HG03108 (cell line): ENCODE measurements at regions not wholly inside any gene's neighbourhood (a gene's known extent, or its start where the extent isn't known, plus 50 kb on each side); places are given as distances from the start of the nearest gene placed in this dataset.
"Not testable (repeated sequence)": the region's sequence is repeated elsewhere in the genome, so short reads cannot be mapped to it uniquely, and the experiment has no call there.

Source experiments
- ATAC-seq: cut with Tn5 transposase; IDR thresholded peaks from one replicate; pipeline ENCODE4 v1.9.1; 2021; ENCODE audit warnings: moderate library complexity; ENCODE audit not compliant: unreplicated experiment

DNA sequence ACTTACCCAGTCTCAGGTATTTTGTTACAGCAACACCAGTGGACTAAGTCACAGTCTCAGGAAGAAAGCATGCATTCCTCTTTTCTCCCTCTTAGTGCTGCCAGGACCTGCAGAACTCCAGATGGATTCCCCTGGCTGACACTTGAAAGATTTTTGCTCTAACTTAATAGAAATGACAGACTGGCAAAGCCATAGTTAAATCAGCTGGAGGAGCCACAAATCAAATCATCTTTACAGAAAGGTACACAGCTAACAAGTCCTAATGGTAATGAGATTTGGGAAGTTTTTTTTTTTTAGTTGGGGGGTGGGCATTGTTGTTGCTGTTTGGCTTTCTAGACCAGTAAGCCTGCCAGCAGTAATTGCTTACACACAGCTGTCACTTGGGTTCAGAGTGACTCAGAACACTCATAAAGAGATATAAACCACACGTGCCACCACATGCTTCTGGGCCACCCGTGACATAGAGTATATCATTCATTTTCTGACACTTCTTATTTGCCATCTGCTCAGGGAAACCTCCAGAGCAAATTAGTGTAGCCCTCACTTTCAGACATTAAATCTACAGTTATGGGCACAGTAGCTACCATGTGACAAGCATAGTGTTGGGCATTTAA, 72.4 kb downstream of the FH start:
- ATAC-seq = no peak

DNA sequence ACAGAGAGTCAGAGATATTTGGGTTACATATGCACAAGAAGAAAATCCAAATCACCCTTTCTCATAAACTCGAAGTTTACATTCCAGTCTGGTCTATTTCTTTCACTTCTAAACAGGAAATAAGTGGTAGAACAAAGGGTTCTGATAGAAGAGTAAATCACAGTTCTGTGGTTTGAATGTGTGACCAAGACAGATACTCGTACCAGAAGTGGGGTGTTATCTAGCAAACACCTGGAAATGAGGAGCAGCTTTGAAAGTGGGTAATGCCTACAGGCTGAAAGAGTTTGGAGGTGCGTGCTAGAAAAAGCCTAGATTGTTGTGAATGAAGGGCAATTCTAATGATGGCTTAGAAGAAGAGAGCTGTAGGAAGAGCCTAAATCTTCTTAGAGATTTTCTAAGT, 74.7 kb downstream of the FH start:
- ATAC-seq = no peak

DNA sequence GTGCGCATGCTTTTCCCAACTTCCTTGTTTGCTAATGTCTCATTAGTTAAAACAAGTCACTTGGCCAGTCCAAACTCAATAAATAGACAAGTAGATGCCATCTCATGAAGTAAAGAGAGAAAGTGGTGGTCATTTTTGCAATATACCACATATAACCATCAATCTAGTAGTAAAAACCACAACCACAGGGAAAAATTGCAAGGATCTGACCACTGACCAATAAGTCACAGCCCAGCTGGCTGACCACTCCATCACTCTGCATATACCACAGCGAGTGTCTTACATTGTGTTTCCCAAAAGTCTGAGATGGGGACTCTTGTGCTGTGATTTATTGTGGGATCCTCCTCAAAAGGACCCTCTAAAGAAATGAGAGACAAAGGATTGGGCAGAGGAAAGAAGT, 76.0 kb downstream of the FH start:
- no peak for ATAC-seq

DNA sequence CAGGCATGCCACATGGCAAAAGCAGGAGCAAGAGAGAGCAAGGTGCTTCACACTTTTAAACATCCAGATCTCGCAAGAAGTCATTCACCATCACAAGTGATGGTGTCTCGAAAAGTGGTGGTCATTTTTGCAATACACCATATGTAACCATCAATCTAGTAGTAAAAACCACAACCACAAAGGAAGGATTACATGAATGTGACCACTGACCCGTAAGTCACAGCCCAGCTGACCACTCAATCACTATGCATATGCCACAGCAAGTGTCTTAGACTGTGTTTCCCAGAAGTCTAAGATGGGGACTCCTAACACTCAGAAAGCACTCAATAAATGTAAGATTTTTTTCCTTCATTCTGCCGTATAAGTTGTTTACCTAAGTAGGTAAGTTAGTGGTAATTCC, 76.9 kb downstream of the FH start:
- ATAC-seq = no peak

DNA sequence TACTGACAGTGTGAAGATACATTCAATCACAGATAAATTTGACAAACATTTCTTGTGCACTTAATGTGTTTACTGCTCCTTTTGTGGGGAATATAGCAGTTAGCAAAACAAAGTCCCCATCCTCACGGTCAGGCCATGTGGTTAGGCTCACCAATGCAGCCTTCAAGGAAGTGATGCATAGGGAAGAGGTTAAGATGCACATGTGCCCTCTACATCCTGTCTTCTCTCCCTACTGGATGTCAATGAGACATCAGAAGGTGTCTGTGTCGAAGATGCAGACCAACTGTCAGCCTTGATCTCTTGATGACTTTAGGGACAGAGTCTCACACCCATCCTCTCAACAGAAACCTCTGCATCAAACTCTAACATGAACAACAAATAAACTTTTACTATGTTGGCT, 78.7 kb downstream of the FH start:
- no peak for ATAC-seq

DNA sequence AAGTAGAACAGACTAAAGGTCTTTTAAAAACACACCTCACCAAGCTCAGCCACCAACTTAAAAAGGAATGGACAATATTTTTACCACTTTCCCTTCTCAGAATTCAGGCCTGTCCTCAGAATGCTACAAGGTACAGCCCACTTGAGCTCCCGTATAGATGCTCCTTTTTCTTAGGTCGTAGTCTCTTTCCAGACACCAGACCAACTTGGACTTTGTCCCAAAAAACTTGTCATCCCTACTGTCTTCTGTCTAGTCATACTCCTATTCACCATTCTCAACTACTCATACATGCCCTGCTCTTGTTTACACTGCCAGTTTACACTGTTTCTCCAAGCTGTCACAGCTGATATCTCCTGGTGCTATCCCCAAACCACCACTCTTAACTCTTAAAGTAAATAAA, 80.9 kb downstream of the FH start:
- not testable (repeated sequence) for ATAC-seq

DNA sequence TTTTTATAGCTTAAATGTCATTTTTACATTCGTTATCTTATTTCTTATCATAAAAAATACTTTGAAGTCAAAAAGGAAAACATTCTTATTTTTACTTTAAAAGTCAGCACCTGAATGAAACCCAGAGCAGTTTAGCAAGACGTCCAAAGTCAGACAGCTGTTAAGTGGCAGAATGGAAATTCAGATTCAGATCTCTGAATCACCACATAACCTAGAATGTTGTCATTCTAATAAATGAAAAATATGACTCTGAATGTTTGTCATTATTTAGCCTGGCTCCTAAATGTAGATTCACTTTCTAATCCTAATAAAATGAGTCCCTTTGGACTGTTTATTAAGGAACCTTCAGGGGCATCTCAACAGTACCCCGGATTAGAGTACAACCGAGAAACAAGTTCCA, 75.2 kb upstream of the RGS7 start:
- ATAC-seq = no peak

DNA sequence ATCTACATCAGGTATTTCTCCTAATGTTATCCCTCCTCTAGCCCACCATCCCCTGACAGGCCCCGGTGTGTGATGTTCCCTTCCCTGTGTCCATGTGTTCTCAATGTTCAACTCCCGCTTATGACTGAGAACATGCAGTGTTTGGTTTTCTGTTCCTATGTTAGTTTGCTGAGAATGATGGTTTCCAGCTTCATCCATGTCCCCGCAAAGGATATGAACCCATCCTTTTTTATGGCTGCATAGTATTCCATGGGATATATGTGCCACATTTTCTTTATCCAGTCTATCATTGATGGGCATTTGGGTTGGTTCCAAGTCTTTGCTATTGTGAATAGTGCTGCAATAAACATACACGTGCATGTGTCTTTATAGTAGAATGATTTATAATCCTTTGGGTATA, 68.1 kb upstream of the RGS7 start:
- ATAC-seq = not testable (repeated sequence)

DNA sequence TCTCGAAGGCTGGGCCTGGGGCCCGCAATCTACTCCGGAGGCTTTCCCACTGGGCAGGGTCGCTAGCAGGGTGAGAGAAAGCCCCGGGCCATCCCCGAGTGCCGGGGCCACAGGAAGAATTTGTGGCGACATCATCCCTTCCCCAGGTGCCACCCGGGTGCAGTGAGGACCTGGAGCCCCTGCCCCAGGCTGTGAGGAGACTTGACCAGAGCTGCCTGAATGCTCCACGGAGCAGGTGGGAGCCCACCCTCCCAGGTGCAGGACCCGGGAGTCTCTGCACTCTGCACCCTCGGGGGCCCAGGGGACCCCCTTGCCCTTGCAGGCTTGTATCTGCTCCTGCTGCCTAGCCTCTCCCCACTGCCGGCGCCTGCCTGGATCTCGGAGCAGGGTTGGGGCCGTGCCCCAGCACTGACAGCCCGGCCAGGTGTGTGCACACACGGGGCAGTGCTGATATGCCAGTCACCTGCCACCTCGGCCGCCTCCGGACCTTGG, 67.5 kb upstream of the RGS7 start:
- no peak for ATAC-seq

DNA sequence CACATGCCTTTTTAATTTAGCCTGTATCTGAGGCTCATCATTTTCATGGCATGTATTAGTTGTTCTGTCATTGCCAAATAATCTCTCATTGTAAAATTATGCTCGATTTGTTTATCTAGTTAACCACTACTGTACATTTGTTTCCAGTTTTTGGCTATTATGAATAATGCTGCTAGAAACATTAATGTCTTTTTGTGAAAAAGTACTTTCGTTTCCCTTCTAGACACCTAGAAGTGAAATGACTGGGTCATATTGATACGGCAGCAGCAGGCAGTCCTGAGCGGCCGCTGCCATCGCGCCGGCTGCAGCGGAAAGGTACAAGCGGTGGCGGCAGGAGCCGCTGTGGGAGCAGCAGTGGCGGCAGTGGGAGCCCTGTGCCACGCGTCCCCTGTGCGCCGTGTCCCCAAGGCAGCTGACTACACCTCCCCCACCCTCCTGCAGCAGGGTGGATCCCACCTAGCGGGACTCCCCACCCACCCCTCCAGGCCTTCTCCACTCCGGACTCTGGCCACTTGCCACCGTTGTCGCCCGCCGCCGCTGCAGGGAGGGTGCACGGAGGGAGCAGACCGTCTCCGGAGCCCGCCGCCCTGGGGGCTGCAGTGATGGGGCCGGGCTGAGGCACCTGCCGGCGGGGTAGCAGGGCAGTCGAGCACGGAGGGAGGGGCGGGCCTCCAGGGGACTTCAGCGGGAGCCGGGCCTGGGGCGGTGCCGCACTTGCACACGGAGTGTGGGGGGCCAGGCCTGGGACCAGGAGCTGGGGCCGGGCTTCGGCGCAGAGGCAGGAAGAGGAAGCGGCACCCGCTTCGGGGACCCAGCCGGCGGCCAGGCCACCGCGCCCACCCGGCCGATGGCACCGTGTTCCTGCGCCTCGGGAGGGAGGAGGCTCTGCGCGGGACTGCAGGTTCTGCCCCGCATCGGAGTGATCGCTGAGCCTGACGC, 66.8 kb upstream of the RGS7 start:
- ATAC-seq = peak; percentile 76

DNA sequence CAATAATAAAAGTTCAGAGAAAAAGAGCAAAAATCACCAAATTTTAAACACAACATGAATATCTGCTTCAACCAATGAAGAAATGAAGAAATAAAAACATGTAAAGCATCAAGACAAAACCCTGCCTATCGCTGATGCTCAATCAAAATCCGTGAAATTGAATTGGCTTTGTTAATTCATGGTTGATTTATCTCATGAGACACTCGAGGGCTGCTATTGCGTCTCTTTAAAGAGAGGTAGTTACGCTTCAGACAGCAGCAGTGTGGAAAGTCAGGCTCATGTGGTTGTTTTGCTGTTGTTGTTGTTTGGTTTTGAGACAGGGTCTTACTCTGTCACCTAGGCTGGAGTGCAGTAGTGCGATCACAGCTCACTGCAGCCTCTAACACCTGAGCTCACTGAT, 65.5 kb upstream of the RGS7 start:
- no peak for ATAC-seq

DNA sequence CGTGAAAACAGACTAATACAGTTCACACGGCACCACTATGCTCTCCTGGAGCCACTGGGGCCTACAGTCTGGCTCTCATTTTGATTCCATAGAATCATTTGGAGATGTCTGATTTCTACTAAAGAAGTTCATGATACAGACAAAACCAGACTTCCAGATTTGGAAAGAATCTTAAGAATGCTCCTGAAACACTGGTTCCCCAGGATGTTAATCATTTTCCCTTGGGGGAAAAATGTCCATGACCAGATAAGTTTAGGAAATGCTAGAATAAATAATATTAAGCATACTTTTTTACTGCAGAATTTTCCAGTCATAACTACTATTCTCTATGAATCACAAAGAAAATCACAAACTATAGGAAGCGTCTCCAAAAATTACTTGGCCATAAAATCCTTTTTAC, 63.0 kb upstream of the RGS7 start:
- no peak for ATAC-seq

DNA sequence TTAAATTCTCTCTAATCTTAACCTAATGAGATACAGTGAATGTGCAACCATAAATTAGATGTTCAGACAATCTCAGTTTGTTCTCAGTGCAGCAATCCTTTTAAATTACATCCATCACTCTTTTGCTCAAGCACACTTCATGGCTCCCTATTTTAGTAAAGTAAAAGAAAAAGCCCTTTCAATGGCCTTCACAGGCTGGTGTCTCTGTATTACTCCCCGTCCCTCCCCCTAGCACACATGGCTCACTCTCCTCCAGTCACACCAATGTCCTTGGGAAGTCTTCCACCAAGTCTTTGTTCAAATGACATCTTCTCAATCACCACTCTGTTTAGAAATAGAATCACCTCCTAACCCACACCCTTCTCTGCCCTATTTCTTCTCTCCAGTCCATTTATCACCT, 60.3 kb upstream of the RGS7 start:
- no peak for ATAC-seq

DNA sequence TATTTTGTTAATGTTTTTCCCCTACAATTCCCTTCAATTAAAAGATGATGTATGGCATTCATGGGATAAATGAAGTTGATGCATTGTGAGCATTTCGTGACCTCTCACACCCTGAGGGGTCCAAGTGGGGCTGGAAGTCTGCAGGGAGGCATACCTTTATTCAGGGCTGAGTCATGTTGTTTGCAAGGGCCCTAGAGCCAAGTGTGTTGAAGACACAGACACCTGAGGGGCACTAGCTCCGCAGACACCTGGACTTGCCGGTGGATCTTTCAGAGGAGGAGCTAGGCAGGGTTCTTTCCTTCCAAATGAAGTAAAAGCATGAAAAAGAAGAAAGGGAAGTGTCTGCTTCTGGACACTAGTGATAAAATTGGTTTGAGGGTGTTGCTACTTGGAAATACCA, 57.0 kb upstream of the RGS7 start:
- ATAC-seq = no peak

DNA sequence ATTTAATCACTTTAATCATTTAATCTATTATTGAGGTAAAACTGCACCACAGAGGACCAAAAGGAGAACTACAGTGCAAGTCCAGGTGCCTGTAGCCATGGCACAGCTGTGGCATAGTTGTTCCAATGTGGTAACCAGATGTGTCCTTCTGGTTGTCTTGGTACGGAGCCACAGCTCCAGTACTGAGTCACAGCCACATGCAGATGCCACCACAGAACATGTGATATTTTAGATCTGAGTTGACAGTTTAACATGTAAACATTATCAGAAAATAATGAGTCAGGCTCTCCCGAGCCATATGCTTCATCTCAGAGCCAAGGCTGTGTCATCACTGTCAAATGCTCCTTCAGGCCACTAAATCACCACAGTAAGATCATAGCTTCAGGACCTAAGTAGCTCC, 56.4 kb upstream of the RGS7 start:
- ATAC-seq = no peak

DNA sequence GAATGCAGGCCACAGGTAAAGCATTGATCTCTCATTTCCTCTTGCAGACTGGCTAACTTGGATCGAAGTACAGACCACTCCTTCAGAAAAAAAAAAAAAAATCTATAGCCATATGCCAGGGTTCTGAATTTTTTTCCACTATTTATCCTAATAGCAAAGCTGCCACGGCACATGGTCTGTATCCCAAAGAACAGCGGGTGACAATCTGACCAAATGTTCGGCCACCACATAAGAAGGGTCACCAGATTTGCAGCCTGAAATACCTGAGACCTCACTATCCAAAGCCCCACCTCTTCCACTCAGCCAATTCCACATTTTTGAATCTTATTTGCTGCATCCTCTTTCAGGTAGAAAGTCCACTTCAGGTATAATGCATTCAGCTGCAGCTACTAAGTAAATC, 55.6 kb upstream of the RGS7 start:
- no peak for ATAC-seq

DNA sequence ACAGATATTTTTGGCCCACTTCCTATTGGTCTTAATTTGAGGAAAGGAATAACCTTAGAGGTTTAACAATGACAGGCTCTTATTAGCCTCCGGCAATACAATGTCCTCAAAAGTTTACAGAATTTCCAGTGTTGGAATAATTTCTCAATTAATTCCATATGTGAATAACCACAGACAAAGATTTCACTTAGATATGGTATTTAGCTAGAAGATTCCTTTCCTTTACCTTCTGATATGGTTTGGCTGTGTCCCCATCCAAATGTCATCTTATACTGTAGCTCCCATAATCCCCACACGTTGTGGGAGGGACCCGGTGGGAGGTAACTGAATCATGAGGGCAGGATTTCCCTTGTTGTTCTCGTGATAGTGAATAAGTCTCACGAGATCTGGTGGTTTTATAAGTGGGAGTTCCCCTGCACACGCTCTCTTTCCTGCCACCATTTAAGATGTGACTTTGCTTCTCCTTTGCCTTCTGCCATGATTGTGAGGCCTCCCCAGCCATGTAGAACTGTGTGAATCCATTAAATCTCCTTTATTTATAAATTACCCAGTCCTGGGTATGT, 54.9 kb upstream of the RGS7 start:
- ATAC-seq = no peak

DNA sequence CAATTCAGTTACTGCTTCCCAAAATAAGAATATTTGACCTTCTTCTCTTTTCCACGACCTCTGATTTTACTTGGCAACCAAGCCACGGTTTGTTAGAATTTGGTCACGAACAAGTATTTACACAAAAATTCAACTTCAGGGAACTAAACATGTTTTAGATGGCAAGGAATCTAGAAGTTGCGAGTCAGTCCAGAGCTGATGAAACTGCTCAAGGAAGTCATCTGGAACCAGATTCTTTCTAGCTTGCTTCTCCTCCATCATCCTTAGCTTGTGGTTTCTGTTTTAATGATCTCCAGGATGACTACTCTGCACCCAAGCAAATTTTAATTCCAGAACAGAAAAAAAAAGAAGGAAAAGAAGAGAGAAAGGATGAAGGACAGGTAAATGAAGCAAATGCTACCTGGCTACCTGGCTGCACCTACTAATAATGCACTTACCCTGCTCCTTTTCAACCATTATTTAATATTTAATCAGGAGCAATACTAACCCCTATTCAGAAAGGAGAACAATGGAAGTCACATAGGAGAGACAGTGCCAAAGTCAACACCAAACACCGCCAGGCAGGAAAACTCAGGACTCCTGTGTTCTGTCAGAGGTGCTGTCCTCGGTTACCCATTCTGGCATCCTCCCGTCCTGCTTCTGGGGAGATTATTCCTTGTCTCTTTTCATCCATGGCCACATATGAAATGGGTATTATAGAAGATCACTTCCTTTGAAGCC, 54.2 kb upstream of the RGS7 start:
- ATAC-seq = no peak

DNA sequence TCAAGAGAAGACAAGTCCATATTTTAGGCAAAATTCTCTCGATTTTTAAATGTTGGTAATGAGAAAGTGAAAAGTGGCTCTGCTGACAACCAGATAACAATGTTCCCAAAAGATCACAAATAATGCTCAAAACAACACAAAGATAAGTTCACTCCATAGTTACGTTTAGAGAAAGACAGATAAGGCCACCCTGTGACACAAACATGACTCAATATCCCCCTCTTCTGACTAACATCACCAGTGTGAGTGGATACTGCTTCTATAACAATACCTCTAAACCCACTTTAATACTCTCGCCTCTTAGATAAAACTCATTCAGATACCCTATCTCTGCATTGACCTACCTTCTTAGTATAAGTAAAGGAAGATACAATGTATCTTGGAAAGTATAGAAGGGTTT, 51.2 kb upstream of the RGS7 start:
- ATAC-seq = no peak
